HFFc6 (cell line): ENCODE measurements at regions not wholly inside any gene's neighbourhood (a gene's known extent, or its start where the extent isn't known, plus 50 kb on each side); places are given as distances from the start of the nearest gene placed in this dataset.
A peak's percentile ranks its signal among the peaks of the same experiment; 100 is the strongest.

Experiments used
- DNase-seq: peaks from one replicate; pipeline ENCODE4 v3.0.0-alpha.2; 2018
- H3K27ac Mint-ChIP-seq: 2 replicates; pipeline ENCODE4 v1.8.0; 2020; ENCODE audit warnings: mild to moderate bottlenecking, mixed read lengths
- H3K27me3 Mint-ChIP-seq: 2 replicates; pipeline ENCODE4 v1.8.0; 2021; ENCODE audit warnings: mild to moderate bottlenecking, moderate library complexity, mixed read lengths; ENCODE audit not compliant: insufficient read depth
- H3K36me3 Mint-ChIP-seq: 2 replicates; pipeline ENCODE4 v1.8.0; 2021; ENCODE audit warnings: low read depth, mixed read lengths
- H3K4me1 Mint-ChIP-seq: 2 replicates; pipeline ENCODE4 v1.8.0; 2020; ENCODE audit warnings: low read depth, mixed read lengths
- H3K4me3 Mint-ChIP-seq: 2 replicates; pipeline ENCODE4 v1.8.0; 2020; ENCODE audit warnings: mild to moderate bottlenecking, moderate library complexity, mixed read lengths
- H3K9me3 Mint-ChIP-seq: 2 replicates; pipeline ENCODE4 v1.8.0; 2020; ENCODE audit warnings: mild to moderate bottlenecking, mixed read lengths
- TF ChIP-seq, protein P1 (sequence below): fragments of 200-600 bp; sonication (generic); IDR thresholded peaks from 2 replicates; pipeline ENCODE4 v1.5.0; 2021; ENCODE audit warnings: antibody characterized with exemption, mild to moderate bottlenecking

DNA sequence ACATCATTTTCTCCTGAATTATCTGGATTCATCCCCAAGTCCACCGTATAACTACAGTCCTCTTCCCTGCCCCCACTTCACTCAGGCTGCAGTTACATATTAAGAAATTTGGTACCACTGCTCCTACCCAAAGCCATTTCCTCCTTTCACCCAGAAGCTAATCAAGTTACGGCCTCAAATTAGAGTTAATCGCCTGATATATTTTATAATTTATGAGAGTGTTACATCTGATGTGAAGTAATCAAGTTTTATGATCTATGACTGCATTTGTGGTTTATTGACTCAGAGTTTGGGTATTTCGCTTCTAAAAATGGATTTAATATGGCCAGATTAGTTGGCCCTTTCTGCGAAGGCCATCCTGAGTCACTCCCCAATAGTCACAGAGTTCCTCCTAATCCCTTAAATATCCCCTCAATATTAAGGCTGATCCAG lies 223.6 kb upstream of the KIF2A start:
- no peak overlapping the region for H3K4me3 Mint-ChIP-seq
- peaks cover 13% of the 10 kb centered on the region for H3K4me1 Mint-ChIP-seq
- TF ChIP-seq, protein P1, sequence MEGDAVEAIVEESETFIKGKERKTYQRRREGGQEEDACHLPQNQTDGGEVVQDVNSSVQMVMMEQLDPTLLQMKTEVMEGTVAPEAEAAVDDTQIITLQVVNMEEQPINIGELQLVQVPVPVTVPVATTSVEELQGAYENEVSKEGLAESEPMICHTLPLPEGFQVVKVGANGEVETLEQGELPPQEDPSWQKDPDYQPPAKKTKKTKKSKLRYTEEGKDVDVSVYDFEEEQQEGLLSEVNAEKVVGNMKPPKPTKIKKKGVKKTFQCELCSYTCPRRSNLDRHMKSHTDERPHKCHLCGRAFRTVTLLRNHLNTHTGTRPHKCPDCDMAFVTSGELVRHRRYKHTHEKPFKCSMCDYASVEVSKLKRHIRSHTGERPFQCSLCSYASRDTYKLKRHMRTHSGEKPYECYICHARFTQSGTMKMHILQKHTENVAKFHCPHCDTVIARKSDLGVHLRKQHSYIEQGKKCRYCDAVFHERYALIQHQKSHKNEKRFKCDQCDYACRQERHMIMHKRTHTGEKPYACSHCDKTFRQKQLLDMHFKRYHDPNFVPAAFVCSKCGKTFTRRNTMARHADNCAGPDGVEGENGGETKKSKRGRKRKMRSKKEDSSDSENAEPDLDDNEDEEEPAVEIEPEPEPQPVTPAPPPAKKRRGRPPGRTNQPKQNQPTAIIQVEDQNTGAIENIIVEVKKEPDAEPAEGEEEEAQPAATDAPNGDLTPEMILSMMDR = no peak
- DNase-seq = peak; percentile 71
- H3K27ac Mint-ChIP-seq = no peak overlapping the region
- H3K36me3 Mint-ChIP-seq = no peaks in the 10 kb centered on the region
- H3K9me3 Mint-ChIP-seq = no peaks in the 10 kb centered on the region
- H3K27me3 Mint-ChIP-seq = peaks cover 20% of the 10 kb centered on the region

GRCh38 chr5:62083247-62083646 lies 222.8 kb upstream of the KIF2A start:
- Mint-ChIP-seq H3K4me3 (no peak overlapping the region), H3K9me3 (no peaks in the 10 kb centered on the region), H3K36me3 (no peaks in the 10 kb centered on the region), H3K27me3 (peaks cover 20% of the 10 kb centered on the region), H3K4me1 (peaks cover 13% of the 10 kb centered on the region), H3K27ac (no peak overlapping the region)
- TF ChIP-seq, protein P1 = no peak
- no peak for DNase-seq

- Mint-ChIP-seq H3K36me3 (no peaks in the 10 kb centered on the region), H3K27ac (no peak overlapping the region), H3K27me3 (peaks cover 20% of the 10 kb centered on the region), H3K4me1 (peaks cover 13% of the 10 kb centered on the region), H3K4me3 (no peak overlapping the region), H3K9me3 (no peaks in the 10 kb centered on the region)
- no peak for DNase-seq
- TF ChIP-seq, protein P1 = no peak
These were observed 222.3 kb upstream of the KIF2A start for GRCh38 chr5:62083661-62084060.

DNA sequence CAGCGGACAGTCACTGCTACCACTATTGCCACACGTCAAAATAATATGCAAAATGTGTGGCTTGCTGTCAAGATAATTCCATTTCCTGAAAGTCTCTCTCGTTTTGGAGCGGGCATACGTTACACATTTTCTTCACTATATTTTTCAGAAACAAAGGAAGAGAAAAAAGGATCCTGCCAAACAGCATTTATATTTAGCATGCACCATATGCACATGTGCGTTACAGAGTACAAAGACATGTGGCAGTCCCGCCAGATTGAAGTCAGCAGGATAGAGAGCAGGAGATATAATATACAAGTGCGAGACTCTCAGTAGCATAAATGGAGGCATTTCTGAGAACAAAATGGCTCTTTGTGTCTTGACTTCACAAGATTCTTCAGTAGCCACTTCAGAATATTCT lies 221.6 kb upstream of the KIF2A start:
- TF ChIP-seq, protein P1 = no peak
- Mint-ChIP-seq H3K4me3 (no peak overlapping the region), H3K9me3 (no peaks in the 10 kb centered on the region), H3K4me1 (peaks cover 13% of the 10 kb centered on the region), H3K27me3 (peaks cover 19% of the 10 kb centered on the region), H3K27ac (no peak overlapping the region), H3K36me3 (no peaks in the 10 kb centered on the region)
- DNase-seq = no peak

- TF ChIP-seq, protein P1 = no peak
These were observed 215.1 kb upstream of the KIF2A start for GRCh38 chr5:62090953-62091352.

GRCh38 chr5:62093411-62093810 lies 212.6 kb upstream of the KIF2A start:
- Mint-ChIP-seq H3K27me3 (no peaks in the 10 kb centered on the region; the same call in 1 of the 2 replicates), H3K4me3 (peak overlapping the region; percentile 58), H3K36me3 (no peaks in the 10 kb centered on the region), H3K9me3 (no peaks in the 10 kb centered on the region), H3K27ac (no peak overlapping the region), H3K4me1 (0 out of 2 replicates have a peak, but pooled peaks cover 9% of the 10 kb centered on the region)
- no peak for DNase-seq
- TF ChIP-seq, protein P1 = no peak

More at GRCh38 chr5:62090953-62091352, 215.1 kb upstream of the KIF2A start:
- Mint-ChIP-seq H3K9me3 (no peaks in the 10 kb centered on the region), H3K4me3 (no peak overlapping the region), H3K27ac (no peak overlapping the region), H3K4me1 (0 out of 2 replicates have a peak, but pooled peaks cover 9% of the 10 kb centered on the region), H3K27me3 (peaks cover 7% of the 10 kb centered on the region), H3K36me3 (no peaks in the 10 kb centered on the region)
- DNase-seq = no peak
